NT2/D1 (cell line): ENCODE measurements at regions not wholly inside any gene's neighbourhood (a gene's known extent, or its start where the extent isn't known, plus 50 kb on each side); places are given as distances from the start of the nearest gene placed in this dataset.

ENCODE experiments used
- SUZ12 ChIP-seq: IDR thresholded peaks from 2 replicates; pipeline ENCODE4 v1.6.1; 2011; ENCODE audit not compliant: insufficient read length, insufficient read depth; ENCODE audit errors: extremely low read depth
- YY1 ChIP-seq: IDR thresholded peaks from 2 replicates; pipeline ENCODE4 v1.6.1; 2011; ENCODE audit not compliant: insufficient read length, insufficient read depth
- ZNF274 ChIP-seq: IDR thresholded peaks from 2 replicates; pipeline ENCODE4 v1.6.1; 2011; ENCODE audit warnings: mild to moderate bottlenecking, low read depth, low read length

DNA sequence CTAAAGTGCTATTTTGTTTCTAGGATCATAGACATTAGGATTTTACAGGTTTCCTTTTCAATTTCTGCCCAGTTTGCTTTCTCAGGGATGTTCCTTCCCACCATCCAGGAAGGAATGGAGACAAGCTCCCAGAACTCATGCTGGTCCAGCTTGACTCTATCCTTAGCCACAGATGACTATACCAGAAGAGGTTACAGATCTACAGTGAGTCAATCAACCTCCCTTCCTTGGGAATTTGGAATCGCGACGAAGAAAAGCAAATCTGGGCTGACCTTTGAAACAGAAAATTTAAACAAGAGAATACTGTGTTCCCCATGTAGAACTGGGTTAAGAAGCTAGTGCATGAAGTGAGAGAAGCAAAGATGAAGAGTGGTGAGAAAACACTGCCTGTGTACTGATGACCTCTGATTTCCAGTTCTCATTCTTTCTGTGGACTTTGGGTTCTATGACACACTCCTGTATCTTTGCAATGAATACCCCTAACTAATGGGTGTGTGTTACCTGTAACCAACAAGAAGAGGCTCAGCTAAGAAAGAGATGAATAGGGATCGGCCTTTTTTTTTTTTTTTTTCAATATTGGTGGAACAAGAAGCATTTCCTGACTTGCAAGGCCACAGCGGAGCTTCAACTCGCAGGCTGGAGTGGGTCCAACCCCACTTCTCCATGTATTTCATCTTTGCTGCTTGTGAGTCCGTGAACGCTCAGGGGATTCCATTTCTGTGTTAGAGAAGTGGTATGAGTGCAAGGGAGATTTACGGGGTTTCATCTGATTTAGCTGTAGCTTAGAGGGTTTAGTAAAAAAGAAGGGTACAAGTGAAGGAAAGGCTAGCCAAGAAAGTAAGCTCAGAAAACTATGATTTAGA is 563.9 kb upstream of the CLINT1 start:
- TF ChIP-seq YY1 (no peak), ZNF274 (no peak), SUZ12 (no peak)
